ENCODE measurements at regions not wholly inside any gene's neighbourhood (a gene's known extent, or its start where the extent isn't known, plus 50 kb on each side); places are given as distances from the start of the nearest gene placed in this dataset.
A peak's percentile ranks its signal among the peaks of the same experiment; 100 is the strongest.

DNA sequence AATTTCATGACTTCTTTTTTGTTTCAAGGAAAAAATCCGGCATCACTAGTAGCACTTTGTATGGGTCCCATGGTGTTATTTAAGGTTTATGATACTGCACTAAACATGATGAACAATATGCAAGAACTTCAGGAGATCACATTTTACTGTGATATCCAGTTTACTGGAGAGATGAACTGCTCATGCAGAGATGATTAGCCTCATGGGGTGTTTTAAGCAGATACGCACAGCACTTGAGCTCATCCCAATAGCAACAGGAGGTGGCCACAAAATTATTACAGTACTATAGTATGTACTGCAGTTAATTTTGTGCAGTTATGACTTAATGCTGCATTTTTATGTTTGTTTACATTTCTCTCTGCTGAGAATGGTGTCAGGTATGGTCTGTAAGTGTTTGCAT is 303.7 kb upstream of the PCDH15 start:
- FAIRE-seq = no peak
- TF ChIP-seq POLR2A (IDR thresholded peaks at IDR 0.05; ENCODE audit: low read depth, low read length) = no peak

DNA sequence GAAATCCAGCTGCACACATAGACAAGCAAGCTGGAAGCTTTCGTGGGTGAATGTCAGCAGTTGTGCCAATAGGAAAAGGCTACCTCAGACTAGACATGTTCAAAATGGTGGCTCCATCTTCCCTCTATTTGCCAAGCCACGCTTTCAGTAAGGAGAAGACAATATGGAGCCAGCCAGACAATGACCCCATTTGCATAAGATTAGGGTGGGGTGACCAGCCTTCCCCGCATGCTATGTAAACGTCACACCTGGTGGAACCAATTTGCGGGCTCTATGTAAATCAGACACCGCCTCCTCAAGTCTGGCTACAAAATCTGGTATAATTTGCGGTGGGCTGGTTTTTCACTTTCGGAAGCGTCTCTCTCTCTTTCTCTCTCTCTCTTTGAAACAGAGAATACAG is 297.4 kb upstream of the PCDH15 start:
- no peak for TF ChIP-seq POLR2A (IDR thresholded peaks at IDR 0.05; ENCODE audit: low read depth, low read length)
- DNase-seq (ENCODE audit: insufficient read length, low spot score) = no peak
- FAIRE-seq = no peak

More for the DNA sequence above, 303.7 kb upstream of the PCDH15 start:
- no peak for DNase-seq (ENCODE audit: insufficient read length, low spot score)

DNA sequence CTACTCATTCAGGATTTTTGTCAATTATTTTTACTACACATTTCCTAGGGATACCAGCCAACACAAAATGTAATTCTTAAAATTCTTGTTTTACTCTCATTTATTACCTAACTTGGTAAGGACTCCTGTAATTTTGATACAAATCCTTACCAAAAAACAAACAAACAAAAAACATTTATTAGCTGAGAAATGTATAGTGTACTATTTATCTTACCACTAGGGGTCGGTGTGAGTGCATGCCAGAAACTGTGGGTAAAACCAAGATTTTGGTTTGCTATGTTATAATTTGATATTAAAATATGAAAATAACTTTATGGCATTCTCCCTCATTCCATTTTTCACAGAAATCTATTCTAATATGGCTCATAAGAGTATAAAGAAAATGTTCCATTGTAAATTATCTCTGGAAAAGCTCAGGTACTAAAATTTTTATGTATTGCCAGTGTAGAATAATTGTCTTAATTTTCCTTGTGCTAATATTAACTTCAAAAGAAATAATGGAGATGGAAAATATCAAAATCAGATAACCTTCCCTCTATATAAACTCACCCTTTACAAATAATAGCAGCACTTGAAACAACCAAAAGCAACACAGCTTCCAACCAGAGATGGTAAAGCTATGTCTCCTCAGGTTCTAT is 290.8 kb upstream of the PCDH15 start:
- no peak for TF ChIP-seq POLR2A (IDR thresholded peaks at IDR 0.05; ENCODE audit: low read depth, low read length)
- DNase-seq (ENCODE audit: insufficient read length, low spot score) (peak; percentile 1), FAIRE-seq (peak; percentile 38)

DNA sequence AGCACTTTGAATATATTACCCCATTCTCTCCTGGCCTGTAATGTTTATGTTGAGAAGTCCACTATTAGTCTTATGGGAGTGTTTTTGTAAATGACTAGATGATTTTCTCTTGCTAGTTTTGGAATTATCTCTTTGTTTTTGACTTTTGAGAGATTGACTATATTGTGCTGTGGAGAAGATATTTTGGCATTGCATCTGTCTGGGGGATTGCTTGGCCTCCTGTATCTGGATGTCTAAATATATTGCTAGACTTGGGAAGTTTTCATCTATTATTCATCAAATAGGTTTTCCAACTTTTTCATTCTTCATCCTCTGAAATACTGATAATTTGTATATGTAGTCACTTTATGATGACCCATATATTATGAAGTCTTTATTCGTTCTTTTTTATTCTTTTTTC is 277.1 kb upstream of the PCDH15 start:
- no peak for FAIRE-seq
- DNase-seq (ENCODE audit: insufficient read length, low spot score) = no peak
- no peak for TF ChIP-seq POLR2A (IDR thresholded peaks at IDR 0.05; ENCODE audit: low read depth, low read length)

DNA sequence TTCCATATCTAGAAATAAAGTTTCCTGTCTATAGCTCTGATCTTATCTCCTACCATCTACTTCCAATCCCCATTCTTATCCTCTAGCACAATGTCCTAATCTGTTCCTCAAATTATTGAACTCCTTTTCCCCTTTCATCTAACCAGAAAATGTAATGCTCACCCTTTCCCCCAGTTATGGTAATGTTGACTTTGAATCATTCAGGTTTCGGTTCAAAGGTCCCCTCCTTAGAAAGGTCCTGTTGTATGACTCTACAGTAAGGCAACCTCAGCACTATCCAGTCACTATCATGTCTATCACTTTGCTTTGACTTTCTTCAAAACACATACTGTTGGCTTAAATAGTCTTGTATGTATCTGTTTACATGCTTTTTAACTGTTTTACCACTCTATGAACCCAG is 264.2 kb upstream of the PCDH15 start:
- FAIRE-seq (no peak), DNase-seq (ENCODE audit: insufficient read length, low spot score) (no peak)
- TF ChIP-seq POLR2A (IDR thresholded peaks at IDR 0.05; ENCODE audit: low read depth, low read length) = no peak

DNA sequence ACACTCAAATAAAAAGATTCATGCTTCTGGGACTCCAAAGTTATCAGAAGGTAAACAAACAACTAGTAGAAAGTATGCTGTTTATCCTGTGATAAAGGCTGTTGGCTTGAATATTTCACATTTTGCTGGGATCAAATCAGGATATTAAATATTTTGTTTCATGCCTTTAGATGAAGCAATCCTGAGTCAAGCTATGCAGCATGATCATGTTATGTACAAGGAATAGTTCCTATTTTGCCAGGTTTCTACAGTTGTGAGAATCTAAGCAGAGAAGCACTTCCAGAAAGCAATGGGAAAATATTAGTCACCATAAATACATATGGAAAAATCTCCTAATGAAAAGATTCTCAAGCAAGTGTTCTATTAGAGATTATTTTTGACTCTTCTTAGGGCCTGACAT is 262.8 kb upstream of the PCDH15 start:
- FAIRE-seq = no peak
- no peak for TF ChIP-seq POLR2A (IDR thresholded peaks at IDR 0.05; ENCODE audit: low read depth, low read length)
- no peak for DNase-seq (ENCODE audit: insufficient read length, low spot score)

DNA sequence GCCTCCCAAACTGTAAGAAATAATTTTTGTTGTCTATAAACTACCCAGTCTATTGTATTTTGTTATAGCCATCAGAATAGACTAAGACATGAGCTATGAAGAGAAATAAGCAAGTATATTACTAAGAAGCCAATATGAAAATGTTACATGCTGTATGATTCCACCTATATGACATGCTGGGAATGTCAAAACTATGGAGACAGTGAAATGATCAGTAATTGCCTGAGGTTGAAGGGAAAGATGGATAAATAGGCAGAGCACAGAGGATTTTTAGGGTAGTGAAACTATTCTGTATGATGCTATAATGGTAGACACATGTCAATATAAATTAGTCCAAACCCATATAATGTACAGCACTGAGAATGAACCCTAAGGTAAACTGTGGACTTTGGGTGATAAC is 261.3 kb upstream of the PCDH15 start:
- DNase-seq (ENCODE audit: insufficient read length, low spot score) = no peak
- no peak for FAIRE-seq
- TF ChIP-seq POLR2A (IDR thresholded peaks at IDR 0.05; ENCODE audit: low read depth, low read length) = no peak

DNA sequence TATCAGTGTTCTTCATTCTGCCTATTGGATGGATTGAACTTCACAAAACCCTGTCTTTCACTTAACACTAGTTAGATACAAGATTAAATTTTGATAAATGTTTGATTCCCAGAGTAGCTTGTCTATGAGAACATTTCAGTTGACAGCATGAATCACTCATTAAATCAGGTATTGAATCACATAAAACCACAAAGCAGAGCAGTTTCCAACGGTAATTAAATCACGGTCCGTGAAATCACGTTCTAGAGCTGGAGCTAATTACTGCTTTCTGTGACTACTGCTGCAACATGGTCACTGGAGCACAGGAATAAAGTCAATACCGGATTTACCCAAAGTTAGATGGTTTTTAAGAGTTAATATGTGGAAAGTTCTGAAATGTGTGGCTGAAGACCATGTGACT is 257.8 kb upstream of the PCDH15 start:
- DNase-seq (ENCODE audit: insufficient read length, low spot score) (no peak), FAIRE-seq (no peak)
- TF ChIP-seq POLR2A (IDR thresholded peaks at IDR 0.05; ENCODE audit: low read depth, low read length) = no peak

DNA sequence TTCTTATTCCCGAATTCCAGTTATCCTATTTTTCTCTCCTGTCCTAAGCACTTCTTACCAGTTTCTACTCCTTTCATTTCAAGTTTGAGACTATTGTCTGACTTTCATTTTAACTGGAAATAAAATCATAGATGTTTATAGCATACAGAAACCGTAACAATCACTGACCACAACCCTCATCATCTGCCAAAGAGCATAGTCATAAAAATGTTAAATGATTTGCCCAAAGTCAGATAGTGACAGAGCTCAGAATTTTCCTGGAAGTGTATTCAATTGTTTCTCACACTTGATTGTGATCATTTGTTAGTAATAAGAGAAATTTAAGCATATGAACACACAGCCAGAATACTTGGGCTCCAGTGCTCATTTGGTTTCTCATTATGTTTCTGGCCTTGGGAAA is 250.5 kb upstream of the PCDH15 start:
- no peak for FAIRE-seq
- no peak for DNase-seq (ENCODE audit: insufficient read length, low spot score)

DNA sequence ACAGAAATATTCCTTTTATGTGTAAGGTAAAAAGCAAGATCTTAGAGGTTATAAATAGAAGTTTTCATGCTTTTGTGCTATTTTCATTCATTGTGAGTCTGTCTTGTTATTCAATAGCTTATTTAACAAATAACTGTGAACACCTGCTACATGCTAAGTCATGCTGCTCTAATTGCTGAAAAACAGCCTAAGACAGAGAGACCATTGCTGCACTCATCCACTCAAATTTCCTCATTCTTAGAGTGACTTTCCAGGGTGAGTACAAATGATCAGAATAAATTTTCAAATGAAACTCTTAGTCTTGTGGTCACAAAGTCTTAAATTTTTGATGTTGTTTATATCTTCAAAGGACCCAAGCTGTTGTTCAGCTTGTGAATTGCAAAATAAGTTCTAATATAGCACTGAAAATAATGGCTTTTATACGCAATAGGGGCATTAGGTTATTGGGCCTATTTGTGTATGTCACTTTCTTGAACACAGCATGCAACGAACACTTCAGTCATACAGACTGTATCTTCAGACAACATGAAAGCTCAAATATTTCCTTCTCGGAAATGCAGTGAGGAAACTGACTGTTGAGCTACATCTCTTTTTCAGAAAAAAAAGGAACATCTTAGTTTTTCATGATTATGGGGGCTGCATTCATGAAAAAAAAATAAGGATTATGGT is 247.9 kb upstream of the PCDH15 start:
- no peak for DNase-seq (ENCODE audit: insufficient read length, low spot score)
- TF ChIP-seq POLR2A (IDR thresholded peaks at IDR 0.05; ENCODE audit: low read depth, low read length) = no peak
- FAIRE-seq = no peak

More for the DNA sequence above, 250.5 kb upstream of the PCDH15 start:
- TF ChIP-seq POLR2A (IDR thresholded peaks at IDR 0.05; ENCODE audit: low read depth, low read length) = no peak

DNA sequence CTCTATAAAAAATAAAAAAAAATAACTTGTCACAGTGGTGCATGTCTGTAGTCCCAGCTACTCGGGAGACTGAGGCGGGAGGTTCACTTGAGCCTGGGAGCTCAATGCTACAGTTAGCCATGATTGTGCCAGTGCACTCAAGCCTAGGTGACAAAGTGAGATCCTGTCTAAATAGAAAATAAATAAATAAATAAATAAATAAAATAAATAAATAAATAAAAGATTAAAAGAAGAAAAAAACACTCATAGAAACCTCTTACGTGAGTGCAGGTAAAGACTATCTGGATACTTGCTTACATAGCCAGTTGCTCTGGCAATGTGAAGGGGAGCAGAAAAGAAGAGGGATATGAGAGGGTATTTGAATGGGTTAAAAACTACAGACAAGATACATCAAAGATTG is 242.5 kb upstream of the PCDH15 start:
- TF ChIP-seq POLR2A (IDR thresholded peaks at IDR 0.05; ENCODE audit: low read depth, low read length) = no peak
- DNase-seq (ENCODE audit: insufficient read length, low spot score) (no peak), FAIRE-seq (no peak)

DNA sequence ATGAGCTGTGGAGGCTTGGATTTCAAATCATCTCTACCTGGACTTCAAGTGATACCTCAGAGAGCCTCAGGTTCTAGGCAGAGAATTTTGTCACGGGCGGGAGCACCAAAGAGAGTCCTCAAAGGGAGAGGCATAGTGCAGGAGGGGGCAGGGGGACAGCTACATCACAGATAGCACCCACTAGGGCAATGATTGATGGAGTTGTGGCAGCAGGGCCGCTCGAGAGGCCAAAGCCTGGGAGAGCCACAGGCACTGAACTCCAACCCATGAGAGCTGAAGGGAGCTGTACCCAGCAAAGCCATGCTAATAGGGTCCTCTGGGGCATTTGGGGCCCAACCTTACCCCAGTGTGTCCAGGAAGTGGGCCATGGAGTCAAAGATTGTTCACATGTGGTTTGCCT is 232.0 kb upstream of the PCDH15 start:
- FAIRE-seq = no peak
- no peak for TF ChIP-seq POLR2A (IDR thresholded peaks at IDR 0.05; ENCODE audit: low read depth, low read length)
- DNase-seq (ENCODE audit: insufficient read length, low spot score) = no peak

DNA sequence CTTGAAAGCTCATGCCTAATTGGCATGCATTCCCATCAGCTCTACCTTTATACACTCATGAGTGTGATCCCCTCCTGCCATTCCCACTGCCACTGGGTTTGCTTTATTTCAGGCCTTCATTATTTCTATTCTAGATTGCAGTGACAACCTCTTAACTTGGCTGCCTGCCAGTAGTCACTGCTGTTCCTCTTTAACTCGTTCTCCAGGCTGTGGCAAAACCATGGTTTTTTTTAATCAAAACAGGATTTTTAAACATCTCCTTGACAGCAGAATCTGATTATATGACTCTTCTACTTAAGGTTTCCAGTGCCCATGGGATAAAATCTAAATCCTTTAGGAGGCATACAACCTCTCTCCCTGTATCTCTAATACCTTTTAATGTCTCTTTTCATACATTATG is 223.7 kb upstream of the PCDH15 start:
- FAIRE-seq = no peak
- TF ChIP-seq POLR2A (IDR thresholded peaks at IDR 0.05; ENCODE audit: low read depth, low read length) = no peak
- no peak for DNase-seq (ENCODE audit: insufficient read length, low spot score)

DNA sequence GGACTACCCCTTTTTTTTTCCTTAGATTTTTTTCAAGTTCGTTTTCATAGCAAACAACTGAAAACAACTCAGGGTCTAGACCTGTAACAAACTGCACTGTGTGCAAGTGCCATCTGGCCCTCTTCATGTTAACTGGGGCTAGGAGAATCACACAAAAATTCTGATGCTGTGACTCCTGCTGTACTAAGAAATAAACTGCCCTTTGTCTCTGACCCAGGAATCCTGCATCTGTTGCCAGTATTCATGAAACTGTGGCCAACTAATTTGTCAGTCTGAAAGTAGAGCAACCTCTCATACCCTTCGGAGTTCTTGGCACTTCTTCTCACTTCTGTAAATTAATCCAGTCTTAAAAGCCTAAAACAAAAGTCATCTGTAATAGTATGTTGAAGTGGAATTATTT is 218.4 kb upstream of the PCDH15 start:
- FAIRE-seq (no peak), DNase-seq (ENCODE audit: insufficient read length, low spot score) (no peak)
- no peak for TF ChIP-seq POLR2A (IDR thresholded peaks at IDR 0.05; ENCODE audit: low read depth, low read length)

DNA sequence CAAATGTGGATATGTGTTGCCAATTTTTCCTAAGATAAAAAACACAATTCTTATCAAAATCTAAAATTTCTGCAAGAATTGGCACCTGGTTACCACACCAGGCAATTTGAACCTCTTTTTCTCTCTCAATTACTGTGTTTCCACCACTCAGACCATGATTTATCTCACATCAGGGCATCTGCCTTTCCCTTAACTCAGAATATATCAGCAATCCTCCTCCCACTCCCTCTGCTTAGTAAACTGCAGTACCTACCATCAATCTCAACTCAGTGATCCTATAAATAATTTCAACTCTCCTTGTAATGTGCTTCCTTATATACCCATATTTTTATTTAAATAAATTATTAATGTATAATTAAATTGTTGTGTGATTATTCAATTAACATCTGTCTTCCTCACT is 212.3 kb upstream of the PCDH15 start:
- FAIRE-seq (no peak), DNase-seq (ENCODE audit: insufficient read length, low spot score) (no peak)
- TF ChIP-seq POLR2A (IDR thresholded peaks at IDR 0.05; ENCODE audit: low read depth, low read length) = no peak

Data from H54 (cell line).